GM18508 (cell line): ENCODE measurements at regions not wholly inside any gene's neighbourhood (a gene's known extent, or its start where the extent isn't known, plus 50 kb on each side); places are given as distances from the start of the nearest gene placed in this dataset.
A peak's percentile ranks its signal among the peaks of the same experiment; 100 is the strongest.
"Not testable (repeated sequence)": the region's sequence is repeated elsewhere in the genome, so short reads cannot be mapped to it uniquely, and the experiment has no call there.

Experiments
- ATAC-seq: cut with Tn5 transposase; IDR thresholded peaks from one replicate; pipeline ENCODE4 v1.9.1; 2021; ENCODE audit warnings: moderate number of reproducible peaks; ENCODE audit not compliant: insufficient read depth, unreplicated experiment

GRCh38 chr1:101185421-101185820 lies 51.4 kb upstream of the S1PR1 start:
- no peak for ATAC-seq

DNA sequence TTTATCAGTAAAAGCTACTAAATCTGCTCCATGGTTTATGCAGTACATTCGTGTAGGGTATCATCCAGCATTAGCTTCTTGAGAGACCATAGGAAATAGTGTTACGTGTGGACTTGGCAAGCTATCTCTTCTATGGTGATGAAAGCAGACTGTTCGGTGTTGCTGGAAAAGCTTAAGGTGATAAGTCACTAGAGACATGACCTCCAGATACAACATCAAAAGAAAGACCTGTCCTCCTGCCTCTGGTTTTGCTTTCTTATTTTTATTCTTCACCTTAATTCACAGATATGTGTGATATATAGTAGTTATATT lies 53.5 kb upstream of the S1PR1 start:
- no peak for ATAC-seq

- no peak for ATAC-seq
Observed at GRCh38 chr1:101182627-101183387, 54.0 kb upstream of the S1PR1 start.

DNA sequence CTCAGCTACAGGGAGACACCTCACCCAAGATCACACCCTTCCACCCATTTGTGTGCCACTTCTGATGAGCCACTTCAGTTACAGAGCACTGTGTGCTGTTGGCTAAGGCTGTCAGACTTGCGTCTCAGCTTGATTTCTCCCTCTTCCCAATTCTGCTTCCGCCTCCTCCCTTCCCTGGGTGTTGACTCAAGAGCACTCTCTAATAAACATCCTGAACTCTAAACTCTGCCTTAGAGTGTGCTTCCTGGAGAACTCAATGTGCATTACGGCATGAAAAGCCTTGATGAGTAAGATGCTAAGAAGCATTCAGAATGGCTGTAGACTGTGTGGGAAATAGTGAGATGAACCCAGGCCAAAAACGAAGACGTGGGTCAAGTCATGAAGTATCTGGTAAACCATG lies 54.9 kb upstream of the S1PR1 start:
- no peak for ATAC-seq

GRCh38 chr1:101178688-101179491 lies 57.9 kb upstream of the S1PR1 start:
- ATAC-seq = peak; percentile 89

DNA sequence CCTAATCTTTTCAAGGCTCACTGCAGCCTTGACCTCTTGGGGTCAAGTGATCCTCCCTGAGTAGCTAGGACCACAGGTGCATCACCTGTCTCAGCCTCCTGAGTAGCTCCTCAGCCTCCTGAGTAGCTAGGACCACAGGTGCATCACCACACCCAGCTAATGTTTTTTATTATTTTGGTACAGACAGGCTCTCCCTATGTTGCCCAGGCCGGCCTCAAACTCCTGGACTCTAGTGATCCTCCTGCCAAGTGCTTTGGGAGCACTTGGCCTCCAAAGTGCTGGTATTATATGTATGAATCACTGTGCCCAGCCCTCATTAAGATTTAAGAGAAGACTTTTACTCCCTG lies 58.5 kb upstream of the S1PR1 start:
- no peak for ATAC-seq

DNA sequence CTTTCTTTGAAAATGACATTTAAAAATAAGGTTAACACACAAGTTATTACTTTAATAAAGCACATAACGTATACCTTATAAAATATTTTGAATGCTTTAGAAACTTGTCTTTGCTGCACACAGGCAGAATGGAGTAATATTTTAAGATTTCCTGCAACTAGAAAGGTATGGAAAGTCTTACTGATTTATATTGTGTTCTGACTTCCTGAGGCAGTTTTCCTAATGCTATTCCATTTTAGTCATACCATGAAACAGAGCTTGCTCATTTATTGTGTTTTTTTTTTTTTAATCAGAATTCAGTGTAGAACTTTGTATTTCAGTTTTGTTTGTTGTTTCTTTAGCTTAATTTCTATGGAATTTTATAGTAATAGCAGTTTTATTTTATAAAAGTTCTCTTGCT lies 60.9 kb upstream of the S1PR1 start:
- ATAC-seq = no peak

- no peak for ATAC-seq
Observed at GRCh38 chr1:101175466-101175865, 61.4 kb upstream of the S1PR1 start.

GRCh38 chr1:101174722-101175121 lies 62.1 kb upstream of the S1PR1 start:
- ATAC-seq = no peak

DNA sequence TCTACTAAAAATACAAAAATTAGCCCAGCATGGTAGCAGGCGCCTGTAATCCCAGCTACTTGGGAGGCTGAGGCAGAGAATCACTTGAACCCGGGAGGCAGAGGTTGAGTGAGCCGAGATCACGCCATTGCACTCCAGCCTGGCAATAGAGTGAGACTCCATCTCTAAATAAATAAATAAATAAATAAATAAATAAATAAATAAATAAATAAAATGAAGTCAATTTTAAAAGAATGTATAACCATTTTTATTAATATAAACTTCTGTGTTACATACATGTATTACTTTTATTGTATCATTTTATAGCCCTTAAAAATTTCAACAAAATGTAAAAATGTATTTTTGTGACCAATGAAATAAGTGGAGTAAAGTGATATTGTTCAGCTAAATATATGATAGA lies 62.5 kb upstream of the S1PR1 start:
- ATAC-seq = not testable (repeated sequence)

GRCh38 chr1:101170506-101171050 lies 66.2 kb upstream of the S1PR1 start:
- ATAC-seq = no peak

DNA sequence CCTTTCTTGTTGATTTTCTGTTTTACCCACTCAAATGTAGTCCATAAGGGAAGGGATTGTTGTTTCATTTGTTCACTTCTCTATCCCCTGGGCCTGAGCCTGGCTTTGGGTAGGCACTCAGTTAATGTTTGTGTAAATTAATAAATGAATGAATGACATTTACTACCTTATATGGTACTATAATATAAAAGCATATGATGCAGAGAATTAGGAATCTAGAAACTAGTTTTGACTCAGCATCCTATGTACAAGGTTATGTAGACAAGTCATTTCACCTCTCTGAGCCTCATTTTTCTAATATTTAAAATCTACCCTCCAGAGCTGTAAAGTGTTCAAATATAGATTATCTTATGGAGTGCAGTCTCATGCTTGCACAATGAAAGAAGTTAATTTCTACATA lies 68.9 kb upstream of the S1PR1 start:
- peak; percentile 88 for ATAC-seq

GRCh38 chr1:101166583-101167120 lies 70.2 kb upstream of the S1PR1 start:
- ATAC-seq = no peak

DNA sequence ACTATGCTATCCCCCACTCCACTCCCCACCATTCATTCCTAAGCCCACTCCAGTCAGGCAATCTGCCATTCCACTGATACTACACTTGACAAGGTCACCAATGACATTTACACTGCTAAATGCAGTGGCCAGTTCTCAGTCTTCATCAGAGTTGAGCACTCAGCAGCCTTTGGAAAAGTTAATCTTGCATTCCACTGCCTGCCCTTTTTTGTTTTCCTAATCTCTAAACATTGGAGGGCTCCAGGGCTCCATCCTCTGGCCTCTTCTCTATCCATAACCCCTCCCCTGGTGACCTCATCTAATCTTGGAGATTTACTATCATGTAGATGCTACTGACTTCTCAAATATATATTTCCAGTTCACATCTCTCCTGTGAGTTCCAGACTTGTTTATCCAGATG lies 70.9 kb upstream of the S1PR1 start:
- no peak for ATAC-seq

DNA sequence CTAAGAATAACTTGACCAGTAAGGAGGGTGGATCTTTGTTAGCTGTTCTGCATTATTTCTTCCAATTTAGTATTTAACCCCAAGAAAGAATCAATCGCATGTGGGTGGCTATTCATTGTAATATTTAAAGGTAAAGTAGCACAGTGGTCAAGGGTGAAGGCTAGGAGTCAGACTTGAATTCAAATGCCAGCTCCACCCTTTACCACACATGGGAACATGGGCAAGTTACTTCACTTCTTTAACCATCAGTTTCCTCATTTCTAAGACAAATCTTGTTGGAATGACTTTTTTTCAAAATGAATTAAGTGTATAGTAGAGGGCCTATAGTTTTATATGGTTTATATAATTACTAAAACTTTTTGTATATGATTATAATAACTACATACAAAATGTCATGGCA lies 71.3 kb upstream of the S1PR1 start:
- ATAC-seq = no peak

GRCh38 chr1:101164776-101165175 lies 72.0 kb upstream of the S1PR1 start:
- ATAC-seq = no peak

DNA sequence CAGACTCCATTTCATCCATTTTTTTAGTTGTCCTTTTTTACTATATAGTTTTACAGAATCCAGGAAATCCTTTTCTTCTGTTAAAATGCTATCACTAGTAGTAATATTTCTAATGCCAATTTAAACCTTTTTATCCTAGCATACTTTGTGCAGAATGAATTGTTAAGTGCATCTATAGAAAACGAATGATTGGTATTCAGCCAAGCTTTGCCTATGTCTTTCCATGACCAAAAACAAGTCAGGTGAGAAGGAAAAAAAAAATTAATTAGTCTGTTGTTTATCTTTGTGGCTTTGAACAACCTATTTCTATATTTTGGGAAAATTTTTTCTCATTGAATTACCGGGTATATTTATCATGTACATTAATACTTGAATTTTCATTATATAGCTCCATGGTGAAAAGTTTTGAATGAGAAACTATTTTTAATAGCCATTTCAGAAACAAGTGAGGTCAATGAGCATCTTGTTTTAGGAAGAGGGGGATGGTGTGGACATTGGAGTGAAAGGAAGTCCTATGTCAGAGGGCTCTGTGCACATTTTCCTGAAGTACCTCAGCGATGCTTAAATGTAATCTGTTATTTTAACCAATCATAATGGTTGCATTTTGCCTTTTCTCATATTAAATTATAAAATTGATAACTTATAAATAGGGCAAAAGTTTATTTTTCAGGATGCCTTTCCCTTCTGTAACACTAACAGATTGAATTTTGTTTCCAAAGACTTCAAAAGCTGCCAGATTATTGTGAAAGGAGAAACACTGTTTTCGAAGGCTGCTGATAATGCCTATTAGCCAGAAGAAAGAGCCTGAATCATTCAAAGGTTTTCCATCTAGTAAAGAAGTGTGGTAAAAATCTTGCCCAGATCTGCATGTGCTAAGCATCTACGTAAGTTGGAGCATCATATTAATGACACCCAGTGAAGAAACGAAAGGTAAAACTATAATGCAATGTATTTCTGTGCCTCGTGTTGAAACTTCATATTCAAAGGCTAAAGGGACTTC lies 73.8 kb upstream of the S1PR1 start:
- no peak for ATAC-seq

DNA sequence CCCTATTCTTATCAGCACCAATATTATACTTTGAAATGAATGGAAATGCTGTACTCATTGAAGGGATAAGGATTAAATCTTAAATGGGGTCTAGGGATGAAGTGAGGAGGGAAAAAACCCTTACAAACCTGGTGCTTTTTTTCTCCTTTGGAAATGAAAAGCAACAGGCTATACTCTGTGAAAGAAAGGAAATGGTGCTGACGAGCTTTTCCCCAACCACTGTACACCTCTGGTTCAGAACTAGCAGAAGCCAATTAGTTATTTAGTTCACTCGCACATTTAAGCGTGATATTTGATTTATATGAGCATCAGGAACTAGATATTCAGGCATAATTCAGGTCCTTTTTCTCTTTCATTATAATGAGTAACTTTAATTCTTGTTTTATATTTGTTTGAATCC lies 74.5 kb upstream of the S1PR1 start:
- ATAC-seq = no peak

- ATAC-seq = no peak
Observed at GRCh38 chr1:101161619-101162018, 75.2 kb upstream of the S1PR1 start.

DNA sequence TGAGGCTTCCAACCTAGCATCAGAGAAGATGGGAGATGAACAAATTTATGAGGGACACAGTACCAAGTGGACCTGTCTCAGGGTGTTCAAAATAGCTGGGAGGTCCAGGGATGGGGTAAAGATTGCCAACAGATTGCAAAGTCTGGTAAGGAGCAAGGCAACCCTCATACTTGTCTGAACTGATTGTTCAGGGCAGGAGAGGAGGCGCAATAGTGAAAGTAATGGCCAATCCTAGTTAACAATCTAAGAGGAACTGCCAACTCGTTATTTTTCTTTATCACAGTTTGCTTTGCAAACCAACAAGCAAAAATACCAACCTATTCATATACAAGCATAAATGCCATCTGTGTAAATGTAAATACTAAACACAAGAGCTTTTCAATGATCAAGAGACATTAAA lies 78.4 kb upstream of the S1PR1 start:
- ATAC-seq = peak; percentile 50
